ENCODE measurements at regions not wholly inside any gene's neighbourhood (a gene's known extent, or its start where the extent isn't known, plus 50 kb on each side); places are given as distances from the start of the nearest gene placed in this dataset.

- intact Hi-C loops (cut with DNase I), result no loop called here
- DNase-seq, result no peak
Measured at GRCh38 chr16:64589836-64590235, 532.0 kb downstream of the CDH11 start.

GRCh38 chr16:64586781-64587180 lies 535.1 kb downstream of the CDH11 start:
- H3K4me3 ChIP-seq (replicated peaks in 1 of 3), result no peak overlapping the region
- no peaks in the 10 kb centered on the region for H3K27me3 ChIP-seq
- WGBS, 2 donors, result 27 to 45% methylated on average over 3 of the region's 3 CpGs
- H3K36me3 ChIP-seq, result no peaks in the 10 kb centered on the region
- H3K9me3 ChIP-seq, result no peaks in the 10 kb centered on the region
- H3K4me1 ChIP-seq, result no peaks in the 10 kb centered on the region
- no peak overlapping the region for H3K27ac ChIP-seq
- no peak for DNase-seq
- no peak for TF ChIP-seq CTCF (IDR thresholded peaks at IDR 0.05)
- TF ChIP-seq POLR2A (IDR thresholded peaks at IDR 0.05), result no peak
- intact Hi-C loops (cut with DNase I), result no loop called here

More at GRCh38 chr16:64589836-64590235, 532.0 kb downstream of the CDH11 start:
- Histone ChIP-seq H3K27ac (no peak overlapping the region), H3K4me1 (no peaks in the 10 kb centered on the region), H3K9me3 (no peaks in the 10 kb centered on the region), H3K27me3 (no peaks in the 10 kb centered on the region), H3K36me3 (no peaks in the 10 kb centered on the region), H3K4me3 (replicated peaks in 1 of 3) (no peak overlapping the region)
- 87 to 88% methylated on average over 5 of the region's 5 CpGs for WGBS, 2 donors
- TF ChIP-seq CTCF (IDR thresholded peaks at IDR 0.05), result no peak
- no peak for TF ChIP-seq POLR2A (IDR thresholded peaks at IDR 0.05)

- H3K27me3 ChIP-seq, result no peaks in the 10 kb centered on the region
- intact Hi-C loops (cut with DNase I), result no loop called here
- DNase-seq, result no peak
- H3K27ac ChIP-seq, result no peak overlapping the region
- no peak for TF ChIP-seq POLR2A (IDR thresholded peaks at IDR 0.05)
- no peak for TF ChIP-seq CTCF (IDR thresholded peaks at IDR 0.05)
- H3K4me1 ChIP-seq, result no peaks in the 10 kb centered on the region
- H3K9me3 ChIP-seq, result no peaks in the 10 kb centered on the region
- H3K4me3 ChIP-seq (replicated peaks in 1 of 3), result no peak overlapping the region
- no peaks in the 10 kb centered on the region for H3K36me3 ChIP-seq
Measured at GRCh38 chr16:64585367-64585766, 536.5 kb downstream of the CDH11 start.

GRCh38 chr16:64580558-64580957 lies 541.3 kb downstream of the CDH11 start:
- Histone ChIP-seq H3K9me3 (no peaks in the 10 kb centered on the region), H3K4me3 (replicated peaks in 1 of 3) (no peak overlapping the region), H3K27me3 (no peaks in the 10 kb centered on the region), H3K36me3 (no peaks in the 10 kb centered on the region), H3K27ac (no peak overlapping the region), H3K4me1 (no peaks in the 10 kb centered on the region)
- intact Hi-C loops (cut with DNase I), result no loop called here
- WGBS, 2 donors, result 74 to 76% methylated on average over 7 of the region's 7 CpGs
- no peak for DNase-seq
- TF ChIP-seq CTCF (IDR thresholded peaks at IDR 0.05) (no peak), POLR2A (IDR thresholded peaks at IDR 0.05) (no peak)

- Histone ChIP-seq H3K4me3 (replicated peaks in 1 of 3) (no peak overlapping the region), H3K27ac (no peak overlapping the region), H3K4me1 (no peaks in the 10 kb centered on the region), H3K36me3 (no peaks in the 10 kb centered on the region), H3K9me3 (no peaks in the 10 kb centered on the region), H3K27me3 (no peaks in the 10 kb centered on the region)
- DNase-seq, result no peak
- intact Hi-C loops (cut with DNase I), result no loop called here
- 98 to 99% methylated on average over 2 of the region's 2 CpGs for WGBS, 2 donors
- TF ChIP-seq POLR2A (IDR thresholded peaks at IDR 0.05) (no peak), CTCF (IDR thresholded peaks at IDR 0.05) (no peak)
Measured at GRCh38 chr16:64579712-64580111, 542.2 kb downstream of the CDH11 start.

All from thyroid gland (tissue), 4 donors.